ENCODE measurements at regions not wholly inside any gene's neighbourhood (a gene's known extent, or its start where the extent isn't known, plus 50 kb on each side); places are given as distances from the start of the nearest gene placed in this dataset.
"Not testable (repeated sequence)": the region's sequence is repeated elsewhere in the genome, so short reads cannot be mapped to it uniquely, and the experiment has no call there.

GRCh38 chr10:46792657-46793357 is 118.4 kb upstream of the PTPN20 start:
- not testable (repeated sequence) for DNase-seq (ENCODE audit: extremely low read depth, low read depth)

- not testable (repeated sequence) for DNase-seq (ENCODE audit: extremely low read depth, low read depth)
Observed at GRCh38 chr10:46796351-46796750, 114.9 kb upstream of the PTPN20 start.

GRCh38 chr10:46802010-46802409 is 109.2 kb upstream of the PTPN20 start:
- not testable (repeated sequence) for DNase-seq (ENCODE audit: extremely low read depth, low read depth)

DNA sequence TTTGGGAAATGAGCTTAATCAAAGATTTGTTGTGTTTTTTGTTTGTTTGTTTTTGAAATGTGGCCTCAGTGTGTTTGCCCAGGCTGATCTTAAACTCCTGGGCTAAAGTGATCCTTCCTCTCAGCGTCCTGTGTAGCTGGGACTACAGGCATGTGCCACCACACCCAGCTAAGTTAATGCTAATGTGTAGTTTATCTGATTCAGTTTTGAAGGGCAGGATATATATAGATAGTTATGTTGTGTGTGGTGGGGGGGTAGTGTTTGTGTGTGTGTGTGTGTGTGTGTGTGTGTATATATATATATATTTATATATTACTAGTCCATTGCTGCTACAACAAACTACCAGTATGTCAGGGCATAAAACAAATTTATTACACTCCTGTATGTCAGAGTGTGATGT is 108.1 kb upstream of the PTPN20 start:
- not testable (repeated sequence) for DNase-seq (ENCODE audit: extremely low read depth, low read depth)

DNA sequence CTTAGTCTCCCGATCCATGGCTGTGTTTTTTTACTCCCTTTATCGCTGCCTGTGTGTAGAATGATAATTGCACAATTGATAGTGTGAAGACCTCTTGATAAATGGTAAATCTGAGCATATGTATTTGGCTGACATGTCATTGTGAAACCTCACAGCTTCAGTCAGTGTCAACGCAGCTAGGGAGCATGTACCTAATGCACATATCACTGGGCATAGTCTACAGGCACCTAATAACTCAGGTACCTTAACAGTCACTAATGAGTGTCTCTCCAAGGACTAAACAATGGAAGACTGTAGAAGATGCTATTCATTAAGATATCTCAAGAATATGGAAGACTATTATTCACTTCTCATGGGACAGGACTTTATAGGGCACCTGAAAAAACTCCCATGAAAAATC is 101.0 kb upstream of the PTPN20 start:
- not testable (repeated sequence) for DNase-seq (ENCODE audit: extremely low read depth, low read depth)

- not testable (repeated sequence) for DNase-seq (ENCODE audit: extremely low read depth, low read depth)
Observed at GRCh38 chr10:46816126-46816525, 95.1 kb upstream of the PTPN20 start.

GRCh38 chr10:46840393-46841050 is 70.7 kb upstream of the PTPN20 start:
- DNase-seq (ENCODE audit: extremely low read depth, low read depth) = not testable (repeated sequence)

GRCh38 chr10:46841051-46841593 is 70.1 kb upstream of the PTPN20 start:
- DNase-seq (ENCODE audit: extremely low read depth, low read depth) = not testable (repeated sequence)

- not testable (repeated sequence) for DNase-seq (ENCODE audit: extremely low read depth, low read depth)
Observed at GRCh38 chr10:46845194-46845593, 66.0 kb upstream of the PTPN20 start.

DNA sequence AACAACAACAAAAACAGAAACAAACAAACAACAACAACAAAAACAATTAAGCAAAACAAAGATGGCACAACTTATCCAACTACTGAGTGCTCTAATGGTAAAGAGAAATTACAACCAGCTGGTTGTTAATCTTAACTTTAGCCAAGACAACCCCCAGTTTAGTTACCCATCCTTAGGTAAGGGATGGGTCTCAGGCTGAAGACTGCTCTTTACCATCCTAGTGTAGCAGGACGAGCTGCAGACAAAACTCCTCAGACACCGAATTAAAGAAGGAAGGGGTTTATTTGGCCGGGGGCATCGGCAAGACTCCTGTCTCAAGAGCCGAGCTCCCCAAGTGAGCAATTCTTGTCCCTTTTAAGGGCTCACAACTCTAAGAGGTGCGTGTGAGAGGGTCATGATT is 65.6 kb upstream of the PTPN20 start:
- DNase-seq (ENCODE audit: extremely low read depth, low read depth) = not testable (repeated sequence)

DNA sequence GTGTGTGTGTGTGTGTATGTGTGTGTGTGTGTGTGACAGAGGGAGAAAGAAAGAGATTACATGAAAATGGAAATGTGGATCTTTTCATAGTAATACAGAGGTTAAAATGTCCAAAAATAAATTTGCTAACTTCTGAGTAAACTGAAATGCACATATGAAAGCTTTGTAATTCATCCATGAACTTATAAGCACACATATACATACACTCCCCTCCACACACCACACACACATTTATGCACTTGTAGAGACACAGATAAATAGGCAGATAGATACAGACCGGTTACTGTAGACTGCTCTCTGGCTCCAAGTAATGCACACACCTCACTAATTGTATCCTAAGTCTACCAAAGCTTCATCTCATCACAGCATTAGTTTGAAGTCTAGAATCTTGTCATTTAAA is 50.5 kb upstream of the PTPN20 start:
- not testable (repeated sequence) for DNase-seq (ENCODE audit: extremely low read depth, low read depth)

Small RNA genes lying in the stretch of these regions (small RNA-seq; reads per million reads assigned to genes)
- gene RNA5SP311 = 0 reads per million in 2 experiments

Measured in NCI-H460 (cell line).